HepG2 (cell line): ENCODE measurements at regions not wholly inside any gene's neighbourhood (a gene's known extent, or its start where the extent isn't known, plus 50 kb on each side); places are given as distances from the start of the nearest gene placed in this dataset.

Experiments
- CEBPG ChIP-seq: IDR thresholded peaks from 2 replicates; pipeline ENCODE4 v1.6.1; 2016
- CTCF ChIP-seq: sonication (generic); formaldehyde crosslinking; IDR thresholded peaks from 2 replicates; pipeline ENCODE4 v1.5.0; 2020; ENCODE audit warnings: mild to moderate bottlenecking, missing genetic modification reagents, moderate library complexity
- EZH2 ChIP-seq: conservative IDR thresholded peaks from 2 replicates; pipeline ENCODE4 v1.6.1; 2012; ENCODE audit warnings: mild to moderate bottlenecking, low read depth, low read length, moderate library complexity
- HOXA9 ChIP-seq: sonication (generic); formaldehyde crosslinking; IDR thresholded peaks from 2 replicates; pipeline ENCODE4 v1.8.1; 2022; ENCODE audit warnings: missing genetic modification reagents, mild to moderate bottlenecking, moderate library complexity, borderline replicate concordance
- JUND ChIP-seq: sonication (generic); formaldehyde crosslinking; IDR thresholded peaks from 2 replicates; pipeline ENCODE4 v1.8.0; 2022; ENCODE audit warnings: mild to moderate bottlenecking, missing genetic modification reagents
- MLX ChIP-seq: IDR thresholded peaks from 2 replicates; pipeline ENCODE4 v1.6.1; 2016
- RBFOX2 ChIP-seq: fragments of 200-400 bp; formaldehyde crosslinking; IDR thresholded peaks from 2 replicates; pipeline ENCODE4 v1.6.1; 2017; ENCODE audit warnings: low read depth, mild to moderate bottlenecking, low read length
- STAT5B ChIP-seq: sonication (generic); formaldehyde crosslinking; IDR thresholded peaks from 2 replicates; pipeline ENCODE4 v1.4.0; 2020; ENCODE audit warnings: missing genetic modification reagents
- TAF1 ChIP-seq: sonication (generic); formaldehyde crosslinking; IDR thresholded peaks from 2 replicates; pipeline ENCODE4 v1.4.0; 2020; ENCODE audit warnings: missing genetic modification reagents
- ZNF256 ChIP-seq: sonication (generic); formaldehyde crosslinking; conservative IDR thresholded peaks from 2 replicates; pipeline ENCODE4 v1.4.0; 2020; ENCODE audit warnings: missing genetic modification reagents

GRCh38 chr18:40698129-40698528, 1256.9 kb upstream of the PIK3C3 start:
- TF ChIP-seq CTCF (CRISPR knock-in tag) (no peak), MLX (no peak), JUND (CRISPR knock-in tag) (no peak), TAF1 (CRISPR knock-in tag) (no peak), STAT5B (CRISPR knock-in tag) (no peak), CEBPG (CRISPR knock-in tag) (no peak), ZNF256 (no peak), HOXA9 (no peak), EZH2 (no peak), RBFOX2 (no peak)
